22Rv1 (cell line): ENCODE measurements at regions not wholly inside any gene's neighbourhood (a gene's known extent, or its start where the extent isn't known, plus 50 kb on each side); places are given as distances from the start of the nearest gene placed in this dataset.

Source experiments
- CTCF ChIP-seq: fragments of 450-650 bp; IDR thresholded peaks from 2 replicates; pipeline ENCODE4 v1.5.1; 2017; ENCODE audit warnings: mild to moderate bottlenecking
- ZFX ChIP-seq: fragments of 450-650 bp; IDR thresholded peaks from 2 replicates; pipeline ENCODE4 v1.6.1; 2017; ENCODE audit warnings: antibody characterized with exemption, borderline replicate concordance

- no peak for TF ChIP-seq CTCF
- TF ChIP-seq ZFX = no peak
Measured at GRCh38 chr18:22634464-22634863, 216.7 kb upstream of the CTAGE1 start.
